Hepatocyte (in vitro differentiated cells): ENCODE measurements at regions not wholly inside any gene's neighbourhood (a gene's known extent, or its start where the extent isn't known, plus 50 kb on each side); places are given as distances from the start of the nearest gene placed in this dataset.

Experiments used
- CTCF ChIP-seq: fragments of 200-600 bp; sonication (generic); IDR thresholded peaks from 2 replicates; pipeline ENCODE4 v1.5.1; 2016; ENCODE audit warnings: antibody characterized with exemption, mild to moderate bottlenecking; ENCODE audit not compliant: poor library complexity
- EZH2 ChIP-seq: fragments of 200-600 bp; sonication (generic); IDR thresholded peaks from 2 replicates; pipeline ENCODE4 v1.6.1; 2016; ENCODE audit warnings: antibody characterized with exemption, mild to moderate bottlenecking, borderline replicate concordance
- EZH2phosphoT487 ChIP-seq: fragments of 200-600 bp; sonication (generic); IDR thresholded peaks from one replicate; pipeline ENCODE4 v1.6.1; 2018; ENCODE audit warnings: antibody characterized with exemption, mild to moderate bottlenecking, low read depth, moderate library complexity; ENCODE audit not compliant: unreplicated experiment, severe bottlenecking

DNA sequence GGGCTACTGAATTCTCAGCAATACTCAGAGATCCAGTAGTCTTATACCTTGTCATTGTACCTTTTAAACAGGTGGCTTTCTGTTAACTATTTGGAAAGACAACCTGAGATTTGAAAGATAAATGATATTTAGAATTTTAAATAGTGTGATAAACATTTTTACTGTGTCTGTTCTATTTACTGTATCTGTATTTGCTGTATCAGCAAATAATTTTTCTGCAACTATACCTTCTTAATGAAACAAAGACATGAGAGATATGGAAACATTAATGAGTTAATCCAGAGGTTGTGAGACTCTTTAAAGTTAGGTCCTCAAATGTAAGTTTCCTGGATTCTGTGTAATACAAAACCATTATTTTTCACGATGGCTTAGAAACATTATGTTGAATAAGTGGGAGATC, 249.6 kb downstream of the CCDC59 start:
- no peak for TF ChIP-seq CTCF
- no peak for TF ChIP-seq EZH2
- TF ChIP-seq EZH2phosphoT487 = no peak
